IPS DF 6.9 (cell line): ENCODE measurements at regions not wholly inside any gene's neighbourhood (a gene's known extent, or its start where the extent isn't known, plus 50 kb on each side); places are given as distances from the start of the nearest gene placed in this dataset.

Experiments used
- DNase-seq: peaks from one replicate; pipeline ENCODE4 v3.0.0-alpha.2; 2013; ENCODE audit warnings: low read depth, low spot score
- H3K27ac ChIP-seq: one replicate; pipeline ENCODE4 v1.5.1; 2013; ENCODE audit warnings: low read length, control low read depth
- H3K27me3 ChIP-seq: 2 replicates; pipeline ENCODE4 v1.6.1; 2013; ENCODE audit warnings: mild to moderate bottlenecking, low read length; ENCODE audit not compliant: control insufficient read depth, insufficient read depth
- H3K36me3 ChIP-seq: 2 replicates; pipeline ENCODE4 v1.6.1; 2013; ENCODE audit warnings: low read length; ENCODE audit not compliant: control insufficient read depth, insufficient read depth
- H3K4me1 ChIP-seq: 2 replicates; pipeline ENCODE4 v1.6.1; 2013; ENCODE audit warnings: low read length; ENCODE audit not compliant: control insufficient read depth, insufficient read depth
- H3K4me3 ChIP-seq: 2 replicates; pipeline ENCODE4 v1.5.1; 2013; ENCODE audit warnings: mild to moderate bottlenecking, low read length
- H3K9me3 ChIP-seq: 2 replicates; pipeline ENCODE4 v1.6.1; 2013; ENCODE audit warnings: low read length, inconsistent platforms; ENCODE audit not compliant: control insufficient read depth, insufficient read depth
- WGBS: extraction: QIAGEN DNeasy Blood & Tissue Kit; methylation state at CpG from one replicate; pipeline ENCODE4 v1.1.7; 2013; ENCODE audit warnings: mixed read lengths, missing lambda C conversion rate; ENCODE audit not compliant: insufficient read length, insufficient coverage; 5-methylcytosine and 5-hydroxymethylcytosine counted together

DNA sequence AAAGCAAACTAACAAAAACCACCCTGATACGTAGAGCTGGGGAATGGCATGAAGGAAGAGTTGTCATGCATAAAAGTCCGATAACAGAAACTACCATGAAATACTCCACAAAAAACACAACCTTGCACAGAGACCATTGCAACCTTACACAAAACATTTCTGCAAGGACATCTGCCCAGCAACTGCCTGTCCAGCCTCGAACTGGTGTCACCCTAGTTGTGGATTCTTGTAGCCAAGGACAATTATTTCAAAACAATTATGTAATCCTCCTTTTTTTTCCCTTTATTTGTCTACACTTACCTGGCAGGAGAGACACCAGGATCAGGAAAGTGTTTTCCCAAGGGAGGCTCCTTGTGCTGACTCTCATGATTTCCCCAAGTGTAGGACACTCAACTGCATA lies 232.5 kb upstream of the SYNDIG1 start:
- Histone ChIP-seq H3K27ac (no peak overlapping the region), H3K9me3 (no peaks in the 10 kb centered on the region), H3K4me1 (no peaks in the 10 kb centered on the region), H3K36me3 (no peaks in the 10 kb centered on the region), H3K27me3 (no peaks in the 10 kb centered on the region), H3K4me3 (no peak overlapping the region)
- DNase-seq: no peak
- no CpG with 5 or more reads among the region's 3 CpGs for WGBS

DNA sequence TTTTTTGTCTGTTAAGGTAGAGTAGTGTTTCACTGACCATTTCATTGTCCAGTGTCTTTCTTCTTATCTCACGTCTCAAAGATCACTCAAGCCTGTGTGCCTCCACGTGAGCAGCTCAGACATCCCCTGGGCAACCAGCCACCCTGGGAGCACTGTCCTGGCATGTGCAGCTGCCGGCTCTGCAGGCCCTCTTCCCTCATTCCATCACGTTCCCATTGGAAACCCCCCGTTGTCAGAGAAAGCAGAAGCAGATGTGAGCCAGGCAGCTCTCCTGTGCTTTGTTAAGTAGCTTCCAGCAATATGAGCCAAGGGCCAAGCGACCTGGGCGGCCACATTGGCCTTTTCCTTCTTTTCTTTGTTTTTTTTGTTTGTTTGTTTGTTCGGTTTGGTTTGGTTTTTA lies 233.2 kb upstream of the SYNDIG1 start:
- no peak for DNase-seq
- WGBS: no CpG with 5 or more reads among the region's 8 CpGs
- no peaks in the 10 kb centered on the region for H3K27me3 ChIP-seq
- no peaks in the 10 kb centered on the region for H3K4me1 ChIP-seq
- no peak overlapping the region for H3K27ac ChIP-seq
- H3K36me3 ChIP-seq: no peaks in the 10 kb centered on the region
- no peaks in the 10 kb centered on the region for H3K9me3 ChIP-seq
- H3K4me3 ChIP-seq: no peak overlapping the region

DNA sequence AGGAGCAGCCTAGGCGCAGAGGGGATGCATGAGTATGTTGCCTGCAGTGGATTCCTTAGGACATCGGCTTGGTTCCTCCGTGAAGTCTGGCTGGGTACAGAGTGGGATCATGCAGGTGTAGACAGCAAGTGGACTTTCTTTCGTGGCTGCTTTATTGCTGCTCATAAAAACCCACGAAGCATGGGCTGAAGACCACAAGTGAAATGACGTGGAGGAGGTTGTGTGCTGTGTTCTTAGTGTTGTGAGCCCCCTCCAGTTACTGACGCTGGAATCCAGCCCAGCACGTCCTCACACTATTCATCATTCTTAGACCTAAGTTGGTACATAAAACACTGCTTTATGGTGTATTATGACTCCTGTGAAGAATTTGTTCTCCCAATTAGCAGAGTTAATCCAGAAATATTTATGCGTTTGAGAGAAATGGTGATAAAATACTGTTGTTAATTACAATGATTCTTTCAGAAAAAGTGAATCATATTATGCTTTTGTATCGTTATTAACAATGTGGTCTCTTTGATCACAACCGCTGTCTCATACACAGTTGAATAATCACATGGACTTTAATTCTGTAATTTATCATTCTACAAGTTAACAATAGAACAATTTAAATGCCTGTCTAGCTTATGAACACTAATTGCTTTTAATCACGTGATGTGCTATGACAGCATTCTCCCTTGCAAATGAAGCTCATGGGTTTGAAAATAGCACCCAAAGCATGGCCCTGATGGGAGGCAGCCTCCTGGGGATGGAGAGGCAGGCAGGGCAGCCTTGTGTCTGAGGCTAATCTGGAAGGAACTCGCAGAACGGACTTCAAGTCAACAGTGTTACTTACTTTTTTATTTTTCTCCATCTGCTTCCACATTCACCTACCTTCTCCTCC lies 233.9 kb upstream of the SYNDIG1 start:
- no peak overlapping the region for H3K4me3 ChIP-seq
- no peak overlapping the region for H3K27ac ChIP-seq
- no peaks in the 10 kb centered on the region for H3K36me3 ChIP-seq
- no peak for DNase-seq
- no CpG with 5 or more reads among the region's 14 CpGs for WGBS
- no peaks in the 10 kb centered on the region for H3K27me3 ChIP-seq
- H3K9me3 ChIP-seq: no peaks in the 10 kb centered on the region
- H3K4me1 ChIP-seq: no peaks in the 10 kb centered on the region

DNA sequence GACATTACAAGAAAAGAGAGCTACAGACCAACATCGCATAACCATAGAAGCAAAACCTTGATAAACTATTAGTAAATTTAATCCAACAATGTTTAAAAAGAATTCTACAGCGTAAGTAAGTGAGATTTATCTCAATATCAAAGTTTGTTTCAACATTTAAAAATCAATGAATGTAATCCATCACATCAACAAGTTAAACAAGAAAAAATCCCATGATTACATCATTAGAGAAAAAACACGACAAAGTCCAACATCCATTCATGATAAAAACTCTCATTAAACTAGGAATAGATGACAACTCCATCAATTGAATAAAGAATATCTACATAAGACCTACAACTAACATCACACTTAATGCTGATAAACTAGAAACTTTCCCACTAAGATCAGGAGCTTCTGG lies 239.0 kb upstream of the GGTLC1 start:
- Histone ChIP-seq H3K4me3 (no peak overlapping the region), H3K36me3 (no peaks in the 10 kb centered on the region), H3K27ac (no peak overlapping the region), H3K27me3 (no peaks in the 10 kb centered on the region), H3K9me3 (no peaks in the 10 kb centered on the region), H3K4me1 (no peaks in the 10 kb centered on the region)
- no peak for DNase-seq
- WGBS: no CpG with 5 or more reads among the region's 3 CpGs

DNA sequence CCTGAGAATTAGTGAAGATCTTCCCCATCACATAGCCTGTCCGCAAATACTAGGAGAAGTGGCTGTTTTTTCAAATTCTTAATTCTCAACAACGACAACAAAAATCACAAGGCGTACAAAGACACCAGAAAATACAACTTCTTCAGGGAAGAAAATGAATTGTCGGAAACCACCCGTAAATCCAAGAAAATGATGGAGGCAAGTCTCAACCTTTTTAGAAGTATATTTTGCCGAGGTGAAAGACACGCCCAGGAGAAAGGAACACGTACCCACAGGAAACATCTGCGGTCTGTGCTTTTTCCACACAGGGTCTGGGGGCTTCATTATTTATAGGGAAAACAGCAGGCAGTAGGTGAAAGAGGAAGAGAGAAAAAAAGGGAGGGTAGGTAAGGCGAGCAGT lies 223.9 kb upstream of the GGTLC1 start:
- H3K4me3 ChIP-seq: no peak overlapping the region
- DNase-seq: no peak
- peaks cover 1% of the 10 kb centered on the region; the same call in 1 of the 2 replicates for H3K4me1 ChIP-seq
- no peaks in the 10 kb centered on the region for H3K9me3 ChIP-seq
- H3K36me3 ChIP-seq: no peaks in the 10 kb centered on the region
- no CpG with 5 or more reads among the region's 10 CpGs for WGBS
- H3K27me3 ChIP-seq: no peaks in the 10 kb centered on the region
- no peak overlapping the region for H3K27ac ChIP-seq

DNA sequence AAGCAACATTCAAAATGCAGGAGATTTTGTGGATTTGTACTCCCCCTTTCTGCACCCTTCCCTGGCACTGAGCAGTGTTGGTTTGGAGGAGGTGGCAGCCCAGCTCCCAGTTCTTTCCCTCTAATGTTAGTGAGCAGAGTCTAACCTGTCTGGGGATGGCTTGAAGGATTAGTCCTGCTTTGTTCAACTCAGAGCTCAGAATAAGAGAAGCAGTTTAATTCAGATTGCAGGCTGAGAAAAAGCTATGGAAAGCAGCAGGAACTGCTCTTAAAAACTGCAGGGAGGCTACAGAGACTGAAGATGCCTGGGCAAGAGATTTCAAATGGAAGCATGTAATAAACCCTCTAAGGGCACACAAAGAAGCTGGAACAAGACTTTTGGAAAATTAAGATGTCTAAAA lies 223.4 kb upstream of the GGTLC1 start:
- H3K9me3 ChIP-seq: no peaks in the 10 kb centered on the region
- H3K27ac ChIP-seq: no peak overlapping the region
- no peak overlapping the region for H3K4me3 ChIP-seq
- H3K36me3 ChIP-seq: no peaks in the 10 kb centered on the region
- H3K4me1 ChIP-seq: peaks cover 1% of the 10 kb centered on the region; the same call in 1 of the 2 replicates
- DNase-seq: no peak
- H3K27me3 ChIP-seq: no peaks in the 10 kb centered on the region

DNA sequence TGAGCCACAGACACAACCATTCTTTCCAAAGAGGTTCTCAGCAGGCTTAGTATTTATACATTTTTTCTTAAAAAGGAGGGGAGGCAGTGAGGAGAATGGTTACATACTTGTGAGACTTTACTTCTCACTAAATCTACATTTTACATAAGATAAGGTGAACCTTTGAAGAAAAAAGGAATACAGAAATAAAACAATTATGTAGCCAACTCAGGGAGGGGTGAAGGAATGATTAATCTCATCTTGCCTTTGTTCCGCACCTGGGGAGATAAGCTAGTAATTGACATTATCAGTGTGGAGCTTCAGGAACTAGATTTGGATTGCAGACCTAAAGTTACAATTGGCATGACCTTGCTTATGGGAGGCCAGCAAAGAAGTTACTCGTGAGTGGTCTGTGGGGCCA lies 221.8 kb upstream of the GGTLC1 start:
- Histone ChIP-seq H3K27me3 (no peaks in the 10 kb centered on the region), H3K27ac (no peak overlapping the region), H3K9me3 (no peaks in the 10 kb centered on the region), H3K4me3 (no peak overlapping the region), H3K4me1 (peaks cover 1% of the 10 kb centered on the region; the same call in 1 of the 2 replicates), H3K36me3 (no peaks in the 10 kb centered on the region)
- DNase-seq: no peak
- no CpG with 5 or more reads among the region's 2 CpGs for WGBS

DNA sequence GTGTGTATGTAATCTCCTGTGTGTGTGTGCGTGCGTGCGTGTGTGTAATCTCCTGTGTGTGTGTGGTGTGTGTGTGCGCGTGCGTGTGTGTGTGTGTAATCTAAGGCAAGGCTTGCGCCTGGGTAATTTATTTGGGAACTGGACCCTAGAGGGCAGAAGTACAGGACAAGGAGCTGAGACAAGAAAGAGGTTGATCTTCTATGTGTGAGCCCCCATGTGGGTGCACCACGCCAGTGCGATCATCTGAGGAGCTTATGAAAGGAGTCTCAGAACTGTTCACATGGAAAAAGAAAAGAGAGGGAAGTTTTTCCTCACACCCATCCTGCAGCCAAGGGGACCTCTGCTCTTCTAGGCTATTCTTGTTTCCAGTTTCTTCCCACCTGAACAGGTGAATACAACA lies 220.1 kb upstream of the GGTLC1 start:
- Histone ChIP-seq H3K4me3 (no peak overlapping the region), H3K9me3 (no peaks in the 10 kb centered on the region), H3K36me3 (no peaks in the 10 kb centered on the region), H3K27ac (no peak overlapping the region), H3K4me1 (peaks cover 1% of the 10 kb centered on the region; the same call in 1 of the 2 replicates), H3K27me3 (no peaks in the 10 kb centered on the region)
- WGBS: no CpG with 5 or more reads among the region's 9 CpGs
- peak; percentile 18 for DNase-seq

DNA sequence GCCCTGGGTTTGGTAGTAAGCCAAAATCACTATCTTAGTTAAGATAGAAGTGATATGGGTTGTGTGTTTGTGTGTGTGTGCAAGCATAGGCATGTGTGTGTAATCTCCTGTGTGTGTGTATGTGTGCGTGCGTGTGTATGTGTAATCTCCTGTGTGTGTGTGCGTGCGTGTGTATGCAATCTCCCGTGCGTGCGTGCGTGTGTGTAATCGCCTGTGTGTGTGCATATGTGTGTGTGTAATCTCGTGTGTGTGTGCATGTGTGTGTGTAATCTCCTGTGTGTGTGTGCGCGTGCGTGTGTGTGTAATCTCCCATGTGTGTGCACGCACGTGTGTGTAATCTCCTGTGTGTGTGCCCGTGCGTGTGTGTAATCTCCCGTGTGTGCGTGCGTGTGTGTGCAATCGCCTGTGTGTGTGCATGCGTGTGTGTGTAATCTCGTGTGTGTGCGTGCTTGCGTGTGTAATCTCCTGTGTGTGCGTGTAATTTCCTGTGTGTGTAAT lies 219.3 kb upstream of the GGTLC1 start:
- H3K27ac ChIP-seq: no peak overlapping the region
- WGBS: no CpG with 5 or more reads among the region's 26 CpGs
- DNase-seq: no peak
- peaks cover 1% of the 10 kb centered on the region; the same call in 1 of the 2 replicates for H3K4me1 ChIP-seq
- H3K4me3 ChIP-seq: no peak overlapping the region
- no peaks in the 10 kb centered on the region for H3K27me3 ChIP-seq
- no peaks in the 10 kb centered on the region for H3K36me3 ChIP-seq
- H3K9me3 ChIP-seq: no peaks in the 10 kb centered on the region

DNA sequence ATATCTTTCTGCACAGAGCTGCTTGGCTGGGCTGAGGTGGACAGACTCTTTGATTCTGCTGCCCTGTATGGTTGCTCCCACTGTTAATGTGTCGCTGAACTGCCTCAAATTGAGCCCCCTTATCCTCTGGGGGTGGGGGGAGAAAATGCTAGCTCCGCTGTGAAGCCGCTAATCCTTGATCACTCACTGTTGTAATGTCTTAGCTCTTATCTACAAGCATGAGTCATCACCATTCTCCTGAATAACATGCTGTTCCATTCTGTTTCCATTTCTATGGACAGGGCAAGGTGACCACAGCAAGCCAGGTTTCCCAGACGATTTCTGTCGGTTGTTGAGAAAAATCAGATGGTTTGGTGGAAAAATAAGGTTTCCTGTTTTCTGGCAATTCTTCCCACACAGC lies 218.4 kb upstream of the GGTLC1 start:
- no peaks in the 10 kb centered on the region for H3K9me3 ChIP-seq
- no peaks in the 10 kb centered on the region for H3K27me3 ChIP-seq
- H3K4me3 ChIP-seq: no peak overlapping the region
- DNase-seq: no peak
- H3K27ac ChIP-seq: no peak overlapping the region
- H3K36me3 ChIP-seq: no peaks in the 10 kb centered on the region
- H3K4me1 ChIP-seq: peaks cover 1% of the 10 kb centered on the region; the same call in 1 of the 2 replicates
- no CpG with 5 or more reads among the region's 5 CpGs for WGBS
